HCT116 (cell line): ENCODE measurements at regions not wholly inside any gene's neighbourhood (a gene's known extent, or its start where the extent isn't known, plus 50 kb on each side); places are given as distances from the start of the nearest gene placed in this dataset.
"Not testable (repeated sequence)": the region's sequence is repeated elsewhere in the genome, so short reads cannot be mapped to it uniquely, and the experiment has no call there.

ENCODE experiments used
- ATAC-seq: fragments of 200-7000 bp; cut with Tn5 transposase; 2 replicates; pipeline ENCODE4 v1.9.1; 2020; ENCODE audit warnings: mild to moderate bottlenecking, moderate library complexity
- BruUV-seq: library from RNA; stranded (reverse); fragments of 400-500 nt; replicated peaks from 2 replicates; lab custom pipeline; 2021; lab: Mats Ljungman, UMichigan
- CTCF ChIA-PET: fragments of 300-600 bp; sonication (Branson Sonifier 250); formaldehyde crosslinking; loops from one replicate; lab custom pipeline; 2021; ENCODE audit warnings: antibody characterized with exemption; lab: Charles Lee
- POLR2A ChIA-PET: fragments of 300-600, 350-600 bp; sonication (Branson Sonifier 250); formaldehyde crosslinking; loops from one replicate; lab custom pipeline; 2021; ENCODE audit warnings: antibody characterized with exemption; lab: Charles Lee
- RAD21 ChIA-PET, 2 experiments: fragments of 300-600 bp; sonication (Branson Sonifier 250); formaldehyde crosslinking; loops; one replicate each; lab custom pipeline; 2023; ENCODE audit warnings: low total read pairs in 2 of 2; ENCODE audit not compliant: uncharacterized antibody in 2 of 2, unreplicated experiment in 2 of 2, low non-redundant PET in 1 of 2; lab: Charles Lee
- DNase-seq: peaks from one replicate; pipeline ENCODE4 v3.0.0-alpha.2; 2010; ENCODE audit warnings: low read depth, low spot score
- H2AFZ ChIP-seq: fragments of 200-600 bp; shearing (Covaris generic), sonication (generic); 2 replicates; pipeline ENCODE4 v1.6.1; 2017; ENCODE audit warnings: low read depth, mixed run types, mixed read lengths, antibody characterized with exemption, low read length; ENCODE audit not compliant: poor library complexity, severe bottlenecking
- H3K27ac ChIP-seq: 2 replicates; pipeline ENCODE4 v1.5.1; 2012; ENCODE audit warnings: low read depth, low read length
- H3K27me3 ChIP-seq: fragments of 200-600 bp; sonication (generic); 2 replicates; pipeline ENCODE4 v1.6.1; 2016; ENCODE audit warnings: mixed run types, low read length, mixed read lengths; ENCODE audit not compliant: insufficient read depth
- H3K36me3 ChIP-seq, 2 experiments: fragments of 200-500 bp in 1 of 2; fragments of 200-600 bp in 1 of 2; sonication (Bioruptor generic) in 1 of 2; sonication (generic) in 1 of 2; 2 replicates each; pipeline versions ENCODE4 v1.5.1 to v1.6.1; 2014 to 2016; ENCODE audit warnings: low read length in 2 of 2, inconsistent platforms in 1 of 2, mixed read lengths in 1 of 2, mixed run types in 1 of 2; ENCODE audit not compliant: insufficient read depth in 2 of 2, control insufficient read depth in 1 of 2
- H3K4me1 ChIP-seq, 2 experiments: fragments of 200-600 bp in 1 of 2; sonication (generic) in 1 of 2; 2 replicates each; pipeline versions ENCODE4 v1.5.1 to v1.6.1; 2012 to 2017; ENCODE audit warnings: low read length in 2 of 2, inconsistent platforms in 1 of 2, mild to moderate bottlenecking in 1 of 2, mixed read lengths in 1 of 2, mixed run types in 1 of 2, moderate library complexity in 1 of 2; ENCODE audit not compliant: insufficient read depth in 2 of 2, control insufficient read depth in 1 of 2
- H3K4me2 ChIP-seq: fragments of 200-600 bp; sonication (generic); 2 replicates; pipeline ENCODE4 v1.6.1; 2017; ENCODE audit warnings: mixed run types, low read length, mixed read lengths
- H3K4me3 ChIP-seq, 2 experiments: fragments of 200-600 bp in 1 of 2; sonication (generic) in 1 of 2; replicated peaks in 1 of 2; 2 replicates each; pipeline ENCODE4 v1.5.1; 2011 to 2016; ENCODE audit warnings: low read length in 2 of 2, control low read depth in 1 of 2, low read depth in 1 of 2, mild to moderate bottlenecking in 1 of 2, mixed read lengths in 1 of 2, mixed run types in 1 of 2
- H3K79me2 ChIP-seq: fragments of 200-600 bp; sonication (generic); 2 replicates; pipeline ENCODE4 v1.6.1; 2017; ENCODE audit warnings: mild to moderate bottlenecking, mixed run types, low read length, moderate library complexity, mixed read lengths; ENCODE audit not compliant: insufficient read depth
- H3K9ac ChIP-seq: fragments of 200-600 bp; sonication (generic); 2 replicates; pipeline ENCODE4 v1.6.1; 2016; ENCODE audit warnings: low read length, mixed read lengths
- H3K9me2 ChIP-seq: fragments of 200-600 bp; sonication (generic), shearing (Covaris generic); 2 replicates; pipeline ENCODE4 v1.6.1; 2017; ENCODE audit warnings: mixed run types, mild to moderate bottlenecking, moderate library complexity; ENCODE audit not compliant: insufficient read depth
- H3K9me3 ChIP-seq, 2 experiments: fragments of 200-500 bp in 1 of 2; fragments of 200-600 bp in 1 of 2; sonication (Bioruptor generic) in 1 of 2; sonication (generic) in 1 of 2; 2 replicates each; pipeline ENCODE4 v1.6.1; 2014 to 2017; ENCODE audit warnings: low read length in 2 of 2, mixed read lengths in 2 of 2, inconsistent platforms in 1 of 2, low read depth in 1 of 2, mild to moderate bottlenecking in 1 of 2, mixed run types in 1 of 2, moderate library complexity in 1 of 2; ENCODE audit not compliant: control insufficient read depth in 1 of 2, insufficient read depth in 1 of 2
- H4K20me1 ChIP-seq: fragments of 200-600 bp; sonication (generic), shearing (Covaris generic); 2 replicates; pipeline ENCODE4 v1.6.1; 2017; ENCODE audit warnings: mixed run types, mild to moderate bottlenecking, moderate library complexity; ENCODE audit not compliant: insufficient read depth
- EGR1 ChIP-seq: IDR thresholded peaks from 2 replicates; pipeline ENCODE4 v1.6.1; 2012; ENCODE audit warnings: low read depth
- SRF ChIP-seq: IDR thresholded peaks from 2 replicates; pipeline ENCODE4 v1.6.1; 2012; ENCODE audit warnings: low read depth
- TCF7L2 ChIP-seq: IDR thresholded peaks from 2 replicates; pipeline ENCODE4 v1.7.0; 2011; ENCODE audit warnings: borderline replicate concordance, inconsistent platforms; ENCODE audit not compliant: insufficient read depth, insufficient read length; ENCODE audit errors: extremely low read depth
- YY1 ChIP-seq: IDR thresholded peaks from 2 replicates; pipeline ENCODE4 v1.6.1; 2011; ENCODE audit warnings: low read length, low read depth, moderate library complexity, mild to moderate bottlenecking; ENCODE audit not compliant: insufficient replicate concordance; ENCODE audit errors: extremely low read depth
- ZFX ChIP-seq: fragments of 450-650 bp; IDR thresholded peaks from 2 replicates; pipeline ENCODE4 v1.6.1; 2017
- ZNF274 ChIP-seq: fragments of 200-500 bp; sonication (Bioruptor generic); IDR thresholded peaks from 2 replicates; pipeline ENCODE4 v1.6.1; 2014; ENCODE audit warnings: mild to moderate bottlenecking, low read depth, low read length, inconsistent platforms
- intact Hi-C: fragments of 100-400 bp; cut with micrococcal nuclease; formaldehyde crosslinking; loops from 2 replicates; pipeline ENCODE4 v1.10.0; 2022

DNA sequence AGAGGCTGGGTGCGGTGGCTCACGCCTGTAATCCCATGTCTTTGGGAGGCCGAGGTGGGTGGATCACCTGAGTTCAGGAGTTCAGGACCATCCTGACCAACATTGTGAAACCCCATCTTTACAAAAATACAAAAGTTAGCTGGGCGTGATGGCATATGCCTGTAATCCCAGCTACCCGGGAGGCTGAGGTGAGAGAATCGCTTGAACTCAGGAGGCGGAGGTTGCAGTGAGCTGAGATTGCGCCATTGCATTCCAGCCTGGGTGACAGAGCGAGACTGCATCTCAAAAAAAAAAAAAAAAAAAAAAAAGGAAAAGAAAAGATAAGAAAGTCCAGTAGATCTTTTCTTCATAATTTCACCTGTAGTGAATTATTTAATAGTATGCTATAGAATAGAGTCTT, 85.0 kb upstream of the TRPC4 start:
- CTCF ChIA-PET, H2AFZ ChIP-seq, POLR2A ChIA-PET, ATAC-seq, H3K9ac ChIP-seq, H3K4me1 ChIP-seq, intact Hi-C loops, H4K20me1 ChIP-seq, H3K36me3 ChIP-seq, H3K79me2 ChIP-seq, DNase-seq, BruUV-seq, H3K4me3 ChIP-seq, H3K4me2 ChIP-seq, RAD21 ChIA-PET, H3K27me3 ChIP-seq, H3K27ac ChIP-seq, H3K9me2 ChIP-seq: not testable (repeated sequence)
- peaks cover 7 to 11% of the 10 kb centered on the region in 2 experiments; a peak in 3 of 4 replicates for H3K9me3 ChIP-seq

DNA sequence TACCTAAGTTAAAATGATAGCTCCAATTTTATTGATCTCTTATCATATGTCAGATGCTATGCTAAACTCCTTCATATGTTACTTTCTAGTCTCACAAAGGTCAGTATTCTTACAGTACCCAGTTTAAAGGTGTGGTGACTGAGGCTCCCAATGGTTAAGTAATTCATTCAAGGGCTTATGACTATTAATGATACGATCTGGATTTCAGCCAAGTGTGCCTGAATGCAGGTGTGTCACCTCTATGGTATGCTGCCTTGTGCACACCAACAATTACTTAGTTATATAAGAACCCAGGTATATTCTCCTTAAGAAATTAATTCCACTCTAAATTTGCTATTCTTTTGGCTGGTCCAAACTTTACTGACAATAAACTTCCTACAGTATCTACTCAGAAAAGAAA, 84.6 kb upstream of the TRPC4 start:
- H3K4me2 ChIP-seq, result no peak overlapping the region
- ATAC-seq (no peak), DNase-seq (no peak)
- no peak for TF ChIP-seq ZFX
- no peak for TF ChIP-seq YY1
- no peak for TF ChIP-seq ZNF274
- intact Hi-C loops, result no loop called here
- ChIA-PET POLR2A (no interaction called here), RAD21 (no interaction called here), CTCF (no interaction called here)
- no peak overlapping the region for H3K9ac ChIP-seq
- H3K9me2 ChIP-seq, result no peaks in the 10 kb centered on the region
- no peaks in the 10 kb centered on the region for H3K36me3 ChIP-seq
- H3K27ac ChIP-seq, result no peak overlapping the region
- H3K79me2 ChIP-seq, result no peaks in the 10 kb centered on the region
- peaks cover 7% of the 10 kb centered on the region in 2 experiments; a peak in 3 of 4 replicates for H3K9me3 ChIP-seq
- H3K4me1 ChIP-seq, result no peaks in the 10 kb centered on the region
- no peak overlapping the region for H2AFZ ChIP-seq
- no peaks in the 10 kb centered on the region for H4K20me1 ChIP-seq
- H3K27me3 ChIP-seq, result no peaks in the 10 kb centered on the region
- no peak overlapping the region for H3K4me3 ChIP-seq
- BruUV-seq, result no TSS peak

DNA sequence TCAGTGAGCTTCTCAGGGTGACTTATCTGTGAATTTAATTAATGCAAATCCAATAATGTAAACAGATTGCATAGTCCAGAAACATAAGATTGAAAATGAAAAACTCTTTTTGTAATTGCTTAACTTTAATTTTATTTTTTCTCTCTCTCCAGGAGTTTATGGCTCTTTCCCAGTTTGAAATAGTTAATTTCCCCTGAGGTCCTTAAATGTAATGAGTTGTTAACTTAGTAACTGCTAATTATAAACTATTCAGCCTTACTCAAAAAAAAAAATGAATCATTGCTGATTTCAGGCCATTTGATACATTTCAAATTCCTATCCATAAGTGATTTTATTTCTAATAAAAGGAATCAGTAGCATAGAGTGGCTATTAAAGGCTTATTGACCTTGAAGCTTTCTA, 84.1 kb upstream of the TRPC4 start:
- Histone ChIP-seq H3K27me3 (no peaks in the 10 kb centered on the region), H3K9ac (no peak overlapping the region), H3K9me3 (peaks cover 5 to 7% of the 10 kb centered on the region in 2 experiments; a peak in 3 of 4 replicates), H3K79me2 (no peaks in the 10 kb centered on the region), H3K36me3 (no peaks in the 10 kb centered on the region), H3K4me3 (no peak overlapping the region), H3K4me2 (no peak overlapping the region), H3K27ac (no peak overlapping the region), H2AFZ (no peak overlapping the region), H3K9me2 (no peaks in the 10 kb centered on the region), H3K4me1 (no peaks in the 10 kb centered on the region), H4K20me1 (no peaks in the 10 kb centered on the region)
- TF ChIP-seq EGR1 (no peak), YY1 (no peak), SRF (no peak), TCF7L2 (no peak)
- ChIA-PET RAD21 (no interaction called here), CTCF (no interaction called here), POLR2A (no interaction called here)
- BruUV-seq, result no TSS peak
- intact Hi-C loops, result no loop called here
- DNase-seq, result no peak
- no peak for ATAC-seq
